ENCODE measurements at regions not wholly inside any gene's neighbourhood (a gene's known extent, or its start where the extent isn't known, plus 50 kb on each side); places are given as distances from the start of the nearest gene placed in this dataset.

DNA sequence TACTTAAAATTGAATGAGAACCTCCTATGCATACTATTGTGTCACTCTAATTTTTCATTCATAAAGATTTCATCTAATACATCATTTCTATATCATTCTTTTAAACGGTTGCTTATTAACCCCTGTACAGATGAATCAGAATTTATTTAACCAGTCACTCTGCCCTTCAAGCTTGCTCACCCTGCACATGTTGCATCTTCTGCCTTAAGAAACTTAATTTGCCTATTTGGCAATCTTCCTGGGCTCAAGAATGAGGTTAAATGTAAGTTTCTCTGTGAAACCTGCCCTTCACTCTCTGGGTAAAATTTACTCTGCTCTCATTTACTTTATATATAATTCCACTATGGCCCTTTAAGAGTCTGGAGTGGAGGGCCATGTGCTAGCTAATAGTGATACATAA, 434.7 kb upstream of the ZNF608 start:
- Mint-ChIP-seq H3K27ac (no peak overlapping the region), H3K27me3 (ENCODE audit: insufficient read depth) (peaks cover 6% of the 10 kb centered on the region), H3K36me3 (ENCODE audit: low read depth) (no peaks in the 10 kb centered on the region), H3K4me1 (ENCODE audit: low read depth) (no peaks in the 10 kb centered on the region), H3K9me3 (no peaks in the 10 kb centered on the region), H3K4me3 (no peak overlapping the region)
- DNase-seq: no peak
- TF ChIP-seq CTCF (IDR thresholded peaks at IDR 0.05): no peak

DNA sequence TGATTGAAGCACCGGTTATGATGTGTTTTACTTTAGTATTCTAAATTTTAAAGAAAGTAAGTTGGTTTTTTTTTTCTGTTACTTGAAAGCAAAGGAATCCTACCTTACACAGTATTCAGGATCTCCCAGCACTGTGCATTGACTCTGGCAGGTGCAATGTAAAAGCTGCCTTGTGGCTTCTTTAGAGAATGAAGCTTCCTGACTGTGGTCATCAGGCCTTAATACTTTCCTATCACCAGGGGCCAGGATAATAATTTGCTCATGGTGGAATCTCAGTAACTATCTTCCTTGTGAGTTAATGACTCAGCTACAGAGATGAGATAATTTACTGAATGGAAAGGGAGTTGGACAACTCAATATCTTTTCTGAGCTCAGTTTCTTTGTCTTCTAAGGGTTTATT, 435.5 kb upstream of the ZNF608 start:
- Mint-ChIP-seq H3K9me3 (no peaks in the 10 kb centered on the region), H3K27ac (no peak overlapping the region), H3K4me1 (ENCODE audit: low read depth) (no peaks in the 10 kb centered on the region), H3K4me3 (no peak overlapping the region), H3K27me3 (ENCODE audit: insufficient read depth) (peaks cover 6% of the 10 kb centered on the region), H3K36me3 (ENCODE audit: low read depth) (no peaks in the 10 kb centered on the region)
- no peak for TF ChIP-seq CTCF (IDR thresholded peaks at IDR 0.05)
- no peak for DNase-seq

- no peaks in the 10 kb centered on the region for H3K36me3 Mint-ChIP-seq (ENCODE audit: low read depth)
- no peak overlapping the region for H3K27ac Mint-ChIP-seq
- no peak overlapping the region for H3K4me3 Mint-ChIP-seq
- H3K4me1 Mint-ChIP-seq (ENCODE audit: low read depth): peaks cover 9% of the 10 kb centered on the region
- no peak for TF ChIP-seq CTCF (IDR thresholded peaks at IDR 0.05)
- DNase-seq: no peak
- H3K9me3 Mint-ChIP-seq: no peaks in the 10 kb centered on the region
- H3K27me3 Mint-ChIP-seq (ENCODE audit: insufficient read depth): peaks cover 5% of the 10 kb centered on the region
Measured at GRCh38 chr5:125185740-125186139, 439.3 kb upstream of the ZNF608 start.

GRCh38 chr5:125186911-125187375, 440.5 kb upstream of the ZNF608 start:
- no peak for DNase-seq
- no peak overlapping the region for H3K4me3 Mint-ChIP-seq
- peaks cover 5% of the 10 kb centered on the region for H3K27me3 Mint-ChIP-seq (ENCODE audit: insufficient read depth)
- no peak for TF ChIP-seq CTCF (IDR thresholded peaks at IDR 0.05)
- H3K36me3 Mint-ChIP-seq (ENCODE audit: low read depth): no peaks in the 10 kb centered on the region
- no peak overlapping the region for H3K27ac Mint-ChIP-seq
- no peaks in the 10 kb centered on the region for H3K9me3 Mint-ChIP-seq
- H3K4me1 Mint-ChIP-seq (ENCODE audit: low read depth): peaks cover 12% of the 10 kb centered on the region

GRCh38 chr5:125189531-125189941, 443.1 kb upstream of the ZNF608 start:
- no peak for TF ChIP-seq CTCF (IDR thresholded peaks at IDR 0.05)
- Mint-ChIP-seq H3K4me1 (ENCODE audit: low read depth) (peaks cover 12% of the 10 kb centered on the region), H3K27ac (no peak overlapping the region), H3K36me3 (ENCODE audit: low read depth) (no peaks in the 10 kb centered on the region), H3K27me3 (ENCODE audit: insufficient read depth) (peaks cover 2% of the 10 kb centered on the region), H3K4me3 (no peak overlapping the region), H3K9me3 (no peaks in the 10 kb centered on the region)
- no peak for DNase-seq

All from HFFc6 (cell line).